H9 (cell line): ENCODE measurements at regions not wholly inside any gene's neighbourhood (a gene's known extent, or its start where the extent isn't known, plus 50 kb on each side); places are given as distances from the start of the nearest gene placed in this dataset.

Experiments used
- DNase-seq: peaks from one replicate; pipeline ENCODE4 v3.0.0-alpha.2; 2017
- H2AFZ ChIP-seq: one replicate; pipeline ENCODE4 v1.6.1; 2013; ENCODE audit warnings: mild to moderate bottlenecking, low read length, control low read depth, moderate library complexity
- H2AK5ac ChIP-seq: 2 replicates; pipeline ENCODE4 v1.6.1; 2013; ENCODE audit warnings: low read length, control low read depth, mixed read lengths; ENCODE audit not compliant: insufficient read length
- H2BK120ac ChIP-seq: one replicate; pipeline ENCODE4 v1.6.1; 2013; ENCODE audit warnings: low read depth, mild to moderate bottlenecking, low read length, control low read depth, inconsistent platforms; ENCODE audit not compliant: poor library complexity, severe bottlenecking
- H2BK12ac ChIP-seq: 2 replicates; pipeline ENCODE4 v1.6.1; 2013; ENCODE audit warnings: low read length, control low read depth, mixed read lengths, low read depth; ENCODE audit not compliant: insufficient read length
- H2BK15ac ChIP-seq: 2 replicates; pipeline ENCODE4 v1.6.1; 2013; ENCODE audit warnings: low read depth, low read length, control low read depth
- H2BK20ac ChIP-seq: one replicate; pipeline ENCODE4 v1.6.1; 2013; ENCODE audit warnings: low read depth, mild to moderate bottlenecking, low read length, control low read depth, inconsistent platforms; ENCODE audit not compliant: poor library complexity, severe bottlenecking
- H2BK5ac ChIP-seq: 2 replicates; pipeline ENCODE4 v1.6.1; 2013; ENCODE audit warnings: low read length, control low read depth, mixed read lengths; ENCODE audit not compliant: insufficient read length
- H3K14ac ChIP-seq: 2 replicates; pipeline ENCODE4 v1.6.1; 2013; ENCODE audit warnings: low read length, control low read depth; ENCODE audit not compliant: insufficient read depth
- H3K18ac ChIP-seq: 2 replicates; pipeline ENCODE4 v1.6.1; 2013; ENCODE audit warnings: low read depth, mild to moderate bottlenecking, mixed read lengths, low read length, control low read depth; ENCODE audit not compliant: insufficient read length
- H3K23ac ChIP-seq: 2 replicates; pipeline ENCODE4 v1.6.1; 2013; ENCODE audit warnings: low read length, control low read depth, mixed read lengths, low read depth; ENCODE audit not compliant: insufficient read length
- H3K23me2 ChIP-seq: 2 replicates; pipeline ENCODE4 v1.6.1; 2013; ENCODE audit warnings: low read depth, mild to moderate bottlenecking, mixed read lengths, low read length, control low read depth; ENCODE audit not compliant: insufficient read length, poor library complexity, severe bottlenecking
- H3K27ac ChIP-seq: 2 replicates; pipeline ENCODE4 v1.5.1; 2013; ENCODE audit warnings: low read length, control low read depth, mixed read lengths, low read depth; ENCODE audit not compliant: insufficient read length
- H3K27me3 ChIP-seq: 2 replicates; pipeline ENCODE4 v1.6.1; 2013; ENCODE audit warnings: low read length, control low read depth, inconsistent platforms; ENCODE audit not compliant: insufficient read depth
- H3K4ac ChIP-seq: 2 replicates; pipeline ENCODE4 v1.6.1; 2013; ENCODE audit warnings: low read depth, mild to moderate bottlenecking, control low read depth, inconsistent platforms, low read length, moderate library complexity
- H3K4me1 ChIP-seq: 2 replicates; pipeline ENCODE4 v1.6.1; 2013; ENCODE audit warnings: low read length, control low read depth, inconsistent platforms; ENCODE audit not compliant: insufficient read depth
- H3K4me2 ChIP-seq: 2 replicates; pipeline ENCODE4 v1.6.1; 2013; ENCODE audit warnings: low read length, control low read depth, mixed read lengths; ENCODE audit not compliant: insufficient read length, insufficient read depth
- H3K56ac ChIP-seq: 2 replicates; pipeline ENCODE4 v1.6.1; 2013; ENCODE audit warnings: low read depth, mild to moderate bottlenecking, mixed read lengths, low read length, control low read depth; ENCODE audit not compliant: insufficient read length
- H3K79me1 ChIP-seq: 2 replicates; pipeline ENCODE4 v1.6.1; 2013; ENCODE audit warnings: low read depth, mild to moderate bottlenecking, moderate library complexity, low read length, control low read depth, inconsistent platforms; ENCODE audit not compliant: insufficient read depth, poor library complexity, severe bottlenecking
- H3K79me2 ChIP-seq: 2 replicates; pipeline ENCODE4 v1.6.1; 2013; ENCODE audit warnings: low read length, control low read depth, inconsistent platforms; ENCODE audit not compliant: insufficient read depth
- H3K9ac ChIP-seq: 2 replicates; pipeline ENCODE4 v1.6.1; 2013; ENCODE audit warnings: low read length, control low read depth, mixed read lengths; ENCODE audit not compliant: insufficient read length; ENCODE audit errors: extremely low read depth
- H3K9me3 ChIP-seq: one replicate; pipeline ENCODE4 v1.6.1; 2013; ENCODE audit warnings: low read depth, low read length, inconsistent platforms; ENCODE audit not compliant: control insufficient read depth
- H3T11ph ChIP-seq: one replicate; pipeline ENCODE4 v1.6.1; 2013; ENCODE audit warnings: mild to moderate bottlenecking, low read length, control low read depth, inconsistent platforms
- H4K20me1 ChIP-seq: one replicate; pipeline ENCODE4 v1.6.1; 2013; ENCODE audit not compliant: control insufficient read depth, insufficient read length, insufficient read depth
- H4K5ac ChIP-seq: 2 replicates; pipeline ENCODE4 v1.6.1; 2013; ENCODE audit warnings: low read depth, mild to moderate bottlenecking, mixed read lengths, low read length, control low read depth; ENCODE audit not compliant: insufficient read length
- H4K8ac ChIP-seq: replicated peaks from 2 replicates; pipeline ENCODE4 v1.6.1; 2013; ENCODE audit warnings: low read length, control low read depth, mixed read lengths, low read depth; ENCODE audit not compliant: insufficient read length
- H4K91ac ChIP-seq: 2 replicates; pipeline ENCODE4 v1.6.1; 2013; ENCODE audit warnings: low read depth, mild to moderate bottlenecking, moderate library complexity, mixed read lengths, low read length, control low read depth; ENCODE audit not compliant: insufficient read length
- H3K27ac Mint-ChIP-seq, 3 experiments: 2 replicates in 2 of 3; 3 replicates in 1 of 3; pipeline ENCODE4 v1.8.0; 2020 to 2021; ENCODE audit warnings: mixed read lengths in 3 of 3, mild to moderate bottlenecking in 1 of 3, moderate library complexity in 1 of 3
- H3K27me3 Mint-ChIP-seq: 2 replicates; pipeline ENCODE4 v1.8.0; 2021; ENCODE audit warnings: low read depth, mild to moderate bottlenecking, moderate library complexity, mixed read lengths
- H3K36me3 Mint-ChIP-seq, 3 experiments: 2 replicates in 2 of 3; 3 replicates in 1 of 3; pipeline ENCODE4 v1.8.0; 2020 to 2021; ENCODE audit warnings: low read depth in 3 of 3, mixed read lengths in 3 of 3; ENCODE audit not compliant: insufficient read depth in 1 of 3
- H3K4me1 Mint-ChIP-seq, 2 experiments: 2 replicates each; pipeline ENCODE4 v1.8.0; 2020; ENCODE audit warnings: mixed read lengths in 2 of 2
- H3K4me3 Mint-ChIP-seq, 2 experiments: 2 replicates in 1 of 2; 3 replicates in 1 of 2; pipeline ENCODE4 v1.8.0; 2020 to 2021; ENCODE audit warnings: mild to moderate bottlenecking in 2 of 2, mixed read lengths in 2 of 2, moderate library complexity in 1 of 2
- H3K9me3 Mint-ChIP-seq, 2 experiments: 2 replicates in 1 of 2; 3 replicates in 1 of 2; pipeline ENCODE4 v1.8.0; 2020; ENCODE audit warnings: mild to moderate bottlenecking in 2 of 2, mixed read lengths in 2 of 2, moderate library complexity in 1 of 2
- WGBS: extraction: QIAGEN DNeasy Blood & Tissue Kit; methylation state at CpG from one replicate; pipeline ENCODE4 v1.1.7; 2013; ENCODE audit warnings: missing lambda C conversion rate, low lambda C conversion rate, mixed read lengths; ENCODE audit not compliant: insufficient read length; ENCODE audit errors: extremely low coverage; 5-methylcytosine and 5-hydroxymethylcytosine counted together
- TF ChIP-seq, protein P1 (sequence below): fragments of 200-600 bp; sonication (generic); conservative IDR thresholded peaks from 3 replicates; pipeline ENCODE4 v1.8.0; 2021; ENCODE audit warnings: antibody characterized with exemption, mild to moderate bottlenecking

DNA sequence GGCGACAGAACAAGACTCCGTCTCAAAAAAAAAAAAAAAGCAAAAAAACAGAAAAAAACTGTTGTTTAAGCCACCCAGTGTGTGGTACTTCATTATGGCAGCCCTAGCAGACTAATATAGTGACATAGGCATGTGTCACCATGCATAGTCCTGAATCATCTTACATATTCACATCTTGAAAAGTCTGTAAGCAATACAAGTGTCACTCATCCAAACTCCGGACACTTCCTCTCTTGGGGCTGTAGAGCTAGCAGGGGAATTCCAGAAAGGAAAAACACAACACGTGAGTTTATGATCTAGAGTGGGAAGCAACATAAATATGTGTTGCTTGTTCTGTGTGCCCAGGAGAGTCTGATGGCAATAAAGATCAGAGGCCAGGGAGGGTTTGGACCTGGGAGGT is 81.6 kb upstream of the KCNE2 start:
- no CpG with 5 or more reads among the region's 4 CpGs for WGBS
- Histone ChIP-seq H2AK5ac (no peak overlapping the region), H3K56ac (no peak overlapping the region), H2BK15ac (no peak overlapping the region), H3K27me3 (no peaks in the 10 kb centered on the region), H2AFZ (no peak overlapping the region), H3K23ac (no peak overlapping the region), H3K4me2 (no peak overlapping the region), H4K8ac (no peak overlapping the region), H3K4me1 (no peaks in the 10 kb centered on the region), H3K18ac (no peak overlapping the region), H3K79me1 (no peaks in the 10 kb centered on the region), H3K9ac (no peak overlapping the region), H4K20me1 (no peaks in the 10 kb centered on the region), H2BK120ac (no peak overlapping the region), H4K91ac (no peak overlapping the region), H3K27ac (no peak overlapping the region), H3K79me2 (no peaks in the 10 kb centered on the region), H3K23me2 (no peaks in the 10 kb centered on the region), H2BK20ac (no peak overlapping the region), H3K14ac (no peak overlapping the region), H2BK12ac (no peak overlapping the region), H4K5ac (no peak overlapping the region), H3T11ph (no peak overlapping the region), H3K9me3 (peaks cover 5% of the 10 kb centered on the region), H2BK5ac (no peak overlapping the region), H3K4ac (no peak overlapping the region)
- DNase-seq, result no peak
- peaks cover 3 to 14% of the 10 kb centered on the region in 2 experiments for H3K9me3 Mint-ChIP-seq
- no peaks in the 10 kb centered on the region; the same call in 1 of the 2 replicates for H3K27me3 Mint-ChIP-seq
- no peaks in the 10 kb centered on the region for H3K4me1 Mint-ChIP-seq
- H3K4me3 Mint-ChIP-seq, result no peak overlapping the region
- TF ChIP-seq, protein P1, sequence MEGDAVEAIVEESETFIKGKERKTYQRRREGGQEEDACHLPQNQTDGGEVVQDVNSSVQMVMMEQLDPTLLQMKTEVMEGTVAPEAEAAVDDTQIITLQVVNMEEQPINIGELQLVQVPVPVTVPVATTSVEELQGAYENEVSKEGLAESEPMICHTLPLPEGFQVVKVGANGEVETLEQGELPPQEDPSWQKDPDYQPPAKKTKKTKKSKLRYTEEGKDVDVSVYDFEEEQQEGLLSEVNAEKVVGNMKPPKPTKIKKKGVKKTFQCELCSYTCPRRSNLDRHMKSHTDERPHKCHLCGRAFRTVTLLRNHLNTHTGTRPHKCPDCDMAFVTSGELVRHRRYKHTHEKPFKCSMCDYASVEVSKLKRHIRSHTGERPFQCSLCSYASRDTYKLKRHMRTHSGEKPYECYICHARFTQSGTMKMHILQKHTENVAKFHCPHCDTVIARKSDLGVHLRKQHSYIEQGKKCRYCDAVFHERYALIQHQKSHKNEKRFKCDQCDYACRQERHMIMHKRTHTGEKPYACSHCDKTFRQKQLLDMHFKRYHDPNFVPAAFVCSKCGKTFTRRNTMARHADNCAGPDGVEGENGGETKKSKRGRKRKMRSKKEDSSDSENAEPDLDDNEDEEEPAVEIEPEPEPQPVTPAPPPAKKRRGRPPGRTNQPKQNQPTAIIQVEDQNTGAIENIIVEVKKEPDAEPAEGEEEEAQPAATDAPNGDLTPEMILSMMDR, result no peak
- H3K27ac Mint-ChIP-seq, result peak overlapping the region in 1 of 3 experiments; percentile 5; a peak in 1 of 7 replicates
- peaks cover 0 to 4% (median 3%) of the 10 kb centered on the region in 3 experiments; a peak in 3 of 7 replicates for H3K36me3 Mint-ChIP-seq
